ENCODE measurements at regions not wholly inside any gene's neighbourhood (a gene's known extent, or its start where the extent isn't known, plus 50 kb on each side); places are given as distances from the start of the nearest gene placed in this dataset.
"Not testable (repeated sequence)": the region's sequence is repeated elsewhere in the genome, so short reads cannot be mapped to it uniquely, and the experiment has no call there.

GRCh38 chr15:20440390-20440789, 101.2 kb downstream of the GOLGA6L6 start:
- ATAC-seq (ENCODE audit: low read depth); H4K20me1 ChIP-seq (ENCODE audit: control insufficient read depth, insufficient read depth, low read length, poor library complexity, severe bottlenecking); H3K4me3 Mint-ChIP-seq; H3K4me1 ChIP-seq (ENCODE audit: control insufficient read depth in 2 of 2, insufficient read depth in 2 of 2, low read length in 2 of 2); H3K4me3 ChIP-seq (ENCODE audit: control extremely low read depth in 1 of 5, extremely low read depth in 1 of 5, insufficient read depth in 1 of 5, low read depth in 2 of 5, low read length in 4 of 5); H3K4me2 ChIP-seq (replicated peaks; ENCODE audit: low read depth, low read length, poor library complexity, severe bottlenecking); H3K9ac ChIP-seq (ENCODE audit: low read length); H3K79me2 ChIP-seq (ENCODE audit: control insufficient read depth, insufficient read depth, low read length); H3K27me3 Mint-ChIP-seq; H3K9me3 Mint-ChIP-seq (ENCODE audit: insufficient read depth); H3K4me1 Mint-ChIP-seq; POLR2A ChIA-PET; H3K9me3 ChIP-seq (ENCODE audit: control extremely low read depth in 1 of 3, control insufficient read depth in 2 of 3, insufficient read depth in 1 of 3, low read length in 2 of 3); H2AFZ ChIP-seq (ENCODE audit: insufficient read depth, low read depth, low read length, poor library complexity, severe bottlenecking); CTCF ChIA-PET; H3K27me3 ChIP-seq (replicated peaks in 1 of 4; ENCODE audit: control extremely low read depth in 1 of 4, control insufficient read depth in 3 of 4, insufficient read depth in 4 of 4, low read length in 3 of 4); intact Hi-C loops (cut with micrococcal nuclease); H3K27ac Mint-ChIP-seq; DNase-seq; H3K27ac ChIP-seq (ENCODE audit: low read length in 2 of 2); H3K36me3 ChIP-seq (replicated peaks in 1 of 2; ENCODE audit: control extremely low read depth in 1 of 2, control insufficient read depth in 1 of 2, extremely low read depth in 1 of 2, insufficient read depth in 2 of 2, low read length in 1 of 2): not testable (repeated sequence)
- WGBS (ENCODE audit: insufficient coverage): 96% methylated on average over 11 of the region's 11 CpGs

DNA sequence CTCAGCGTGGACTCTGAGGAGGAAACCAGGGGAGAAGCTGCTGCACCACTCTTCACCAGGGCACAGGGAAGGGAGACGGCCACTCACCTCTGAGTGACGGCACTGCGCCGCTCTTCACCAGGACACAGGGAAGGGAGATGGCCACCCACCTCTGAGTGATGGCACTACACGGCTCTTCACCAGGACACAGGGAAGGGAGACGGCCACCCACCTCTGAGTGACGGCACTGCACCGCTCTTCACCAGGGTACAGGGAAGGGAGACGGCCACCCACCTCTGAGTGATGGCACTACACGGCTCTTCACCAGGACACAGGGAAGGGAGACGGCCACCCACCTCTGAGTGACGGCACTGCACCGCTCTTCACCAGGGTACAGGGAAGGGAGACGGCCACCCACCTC, 102.5 kb downstream of the GOLGA6L6 start:
- ATAC-seq (ENCODE audit: low read depth); CTCF ChIA-PET; H3K9me3 ChIP-seq (ENCODE audit: control extremely low read depth in 1 of 3, control insufficient read depth in 2 of 3, insufficient read depth in 1 of 3, low read length in 2 of 3); H3K27me3 Mint-ChIP-seq; POLR2A ChIA-PET; H3K36me3 ChIP-seq (replicated peaks in 1 of 2; ENCODE audit: control extremely low read depth in 1 of 2, control insufficient read depth in 1 of 2, extremely low read depth in 1 of 2, insufficient read depth in 2 of 2, low read length in 1 of 2); H3K27me3 ChIP-seq (replicated peaks in 1 of 4; ENCODE audit: control extremely low read depth in 1 of 4, control insufficient read depth in 3 of 4, insufficient read depth in 4 of 4, low read length in 3 of 4); H3K27ac Mint-ChIP-seq; H2AFZ ChIP-seq (ENCODE audit: insufficient read depth, low read depth, low read length, poor library complexity, severe bottlenecking); H3K4me1 ChIP-seq (ENCODE audit: control insufficient read depth in 2 of 2, insufficient read depth in 2 of 2, low read length in 2 of 2); H3K27ac ChIP-seq (ENCODE audit: low read length in 2 of 2); H3K4me3 Mint-ChIP-seq; H3K4me1 Mint-ChIP-seq; H3K9ac ChIP-seq (ENCODE audit: low read length); H3K9me3 Mint-ChIP-seq (ENCODE audit: insufficient read depth); intact Hi-C loops (cut with micrococcal nuclease); H3K79me2 ChIP-seq (ENCODE audit: control insufficient read depth, insufficient read depth, low read length); H4K20me1 ChIP-seq (ENCODE audit: control insufficient read depth, insufficient read depth, low read length, poor library complexity, severe bottlenecking); H3K4me3 ChIP-seq (ENCODE audit: control extremely low read depth in 1 of 5, extremely low read depth in 1 of 5, insufficient read depth in 1 of 5, low read depth in 2 of 5, low read length in 4 of 5); DNase-seq; H3K4me2 ChIP-seq (replicated peaks; ENCODE audit: low read depth, low read length, poor library complexity, severe bottlenecking): not testable (repeated sequence)
- WGBS (ENCODE audit: insufficient coverage): 98% methylated on average over 4 of the region's 15 CpGs

GRCh38 chr15:20438255-20438654, 103.3 kb downstream of the GOLGA6L6 start:
- intact Hi-C loops (cut with micrococcal nuclease); H3K36me3 ChIP-seq (replicated peaks in 1 of 2; ENCODE audit: control extremely low read depth in 1 of 2, control insufficient read depth in 1 of 2, extremely low read depth in 1 of 2, insufficient read depth in 2 of 2, low read length in 1 of 2); H2AFZ ChIP-seq (ENCODE audit: insufficient read depth, low read depth, low read length, poor library complexity, severe bottlenecking); DNase-seq; H3K9me3 ChIP-seq (ENCODE audit: control extremely low read depth in 1 of 3, control insufficient read depth in 2 of 3, insufficient read depth in 1 of 3, low read length in 2 of 3); H3K4me1 Mint-ChIP-seq; H3K9me3 Mint-ChIP-seq (ENCODE audit: insufficient read depth); H3K27me3 ChIP-seq (replicated peaks in 1 of 4; ENCODE audit: control extremely low read depth in 1 of 4, control insufficient read depth in 3 of 4, insufficient read depth in 4 of 4, low read length in 3 of 4); H3K9ac ChIP-seq (ENCODE audit: low read length); H4K20me1 ChIP-seq (ENCODE audit: control insufficient read depth, insufficient read depth, low read length, poor library complexity, severe bottlenecking); H3K4me3 Mint-ChIP-seq; H3K79me2 ChIP-seq (ENCODE audit: control insufficient read depth, insufficient read depth, low read length); H3K4me1 ChIP-seq (ENCODE audit: control insufficient read depth in 2 of 2, insufficient read depth in 2 of 2, low read length in 2 of 2); H3K27me3 Mint-ChIP-seq; CTCF ChIA-PET; H3K4me3 ChIP-seq (ENCODE audit: control extremely low read depth in 1 of 5, extremely low read depth in 1 of 5, insufficient read depth in 1 of 5, low read depth in 2 of 5, low read length in 4 of 5); H3K27ac ChIP-seq (ENCODE audit: low read length in 2 of 2); POLR2A ChIA-PET; H3K27ac Mint-ChIP-seq; H3K4me2 ChIP-seq (replicated peaks; ENCODE audit: low read depth, low read length, poor library complexity, severe bottlenecking); ATAC-seq (ENCODE audit: low read depth): not testable (repeated sequence)
- no CpG with 5 or more reads among the region's 8 CpGs for WGBS (ENCODE audit: insufficient coverage)

GRCh38 chr15:20433468-20433867, 108.1 kb downstream of the GOLGA6L6 start:
- H2AFZ ChIP-seq (ENCODE audit: insufficient read depth, low read depth, low read length, poor library complexity, severe bottlenecking); H3K4me1 Mint-ChIP-seq; H3K27me3 ChIP-seq (replicated peaks in 1 of 4; ENCODE audit: control extremely low read depth in 1 of 4, control insufficient read depth in 3 of 4, insufficient read depth in 4 of 4, low read length in 3 of 4); H3K27me3 Mint-ChIP-seq; CTCF ChIA-PET; H3K36me3 ChIP-seq (replicated peaks in 1 of 2; ENCODE audit: control extremely low read depth in 1 of 2, control insufficient read depth in 1 of 2, extremely low read depth in 1 of 2, insufficient read depth in 2 of 2, low read length in 1 of 2); intact Hi-C loops (cut with micrococcal nuclease); DNase-seq; H4K20me1 ChIP-seq (ENCODE audit: control insufficient read depth, insufficient read depth, low read length, poor library complexity, severe bottlenecking); POLR2A ChIA-PET; H3K9me3 ChIP-seq (ENCODE audit: control extremely low read depth in 1 of 3, control insufficient read depth in 2 of 3, insufficient read depth in 1 of 3, low read length in 2 of 3); H3K9me3 Mint-ChIP-seq (ENCODE audit: insufficient read depth); H3K4me1 ChIP-seq (ENCODE audit: control insufficient read depth in 2 of 2, insufficient read depth in 2 of 2, low read length in 2 of 2); H3K4me2 ChIP-seq (replicated peaks; ENCODE audit: low read depth, low read length, poor library complexity, severe bottlenecking); H3K4me3 Mint-ChIP-seq; H3K27ac ChIP-seq (ENCODE audit: low read length in 2 of 2); H3K4me3 ChIP-seq (ENCODE audit: control extremely low read depth in 1 of 5, extremely low read depth in 1 of 5, insufficient read depth in 1 of 5, low read depth in 2 of 5, low read length in 4 of 5); ATAC-seq (ENCODE audit: low read depth); H3K27ac Mint-ChIP-seq; H3K79me2 ChIP-seq (ENCODE audit: control insufficient read depth, insufficient read depth, low read length); H3K9ac ChIP-seq (ENCODE audit: low read length): not testable (repeated sequence)
- WGBS (ENCODE audit: insufficient coverage): no CpG with 5 or more reads among the region's 7 CpGs
